ENCODE measurements at regions not wholly inside any gene's neighbourhood (a gene's known extent, or its start where the extent isn't known, plus 50 kb on each side); places are given as distances from the start of the nearest gene placed in this dataset.
"Not testable (repeated sequence)": the region's sequence is repeated elsewhere in the genome, so short reads cannot be mapped to it uniquely, and the experiment has no call there.

DNA sequence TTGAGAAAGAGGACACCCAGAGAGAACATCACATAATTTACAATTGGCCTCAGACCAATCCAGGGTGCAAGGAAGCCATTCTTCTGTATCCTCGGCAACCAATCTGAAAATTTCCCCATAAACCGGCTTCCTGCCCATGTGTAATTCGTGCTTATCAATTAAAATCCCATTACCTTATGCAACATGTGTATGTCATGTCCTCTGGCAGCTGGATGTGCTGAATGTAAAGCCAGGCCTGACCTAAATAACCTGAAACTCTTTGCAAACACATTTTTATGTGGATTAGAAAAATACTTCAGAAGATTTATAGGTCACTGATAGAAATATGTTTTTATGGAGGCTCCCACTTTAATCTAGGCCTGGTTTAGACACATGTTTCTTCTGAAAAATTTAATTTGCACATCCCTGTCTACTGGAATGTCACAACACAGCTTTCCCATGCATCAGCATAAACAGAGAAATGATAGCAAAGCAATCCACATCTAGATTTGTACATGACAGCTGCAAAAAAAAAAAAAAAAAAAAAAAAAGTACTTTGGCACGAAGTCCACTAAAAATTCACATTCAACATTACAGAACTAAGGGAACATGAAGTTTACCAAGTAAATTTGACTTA is 69.4 kb upstream of the SAMSN1 start:
- no peaks in the 10 kb centered on the region for H3K9me3 ChIP-seq (ENCODE audit: control insufficient read depth in 2 of 3, insufficient read depth in 1 of 3, low read length in 3 of 3)
- FAIRE-seq: no peak
- no peaks in the 10 kb centered on the region for H3K4me1 ChIP-seq (ENCODE audit: control insufficient read depth in 2 of 3, insufficient read depth in 2 of 3, low read depth in 1 of 3, low read length in 3 of 3)
- H3K27ac ChIP-seq (ENCODE audit: low read depth in 2 of 2, low read length in 2 of 2): no peak overlapping the region
- H3K27me3 ChIP-seq (ENCODE audit: control insufficient read depth, insufficient read depth, low read length): no peaks in the 10 kb centered on the region
- intact Hi-C loops (cut with DNase I): no loop called here
- H3K4me3 ChIP-seq (ENCODE audit: low read length in 3 of 3): no peak overlapping the region
- TF ChIP-seq, protein P1, sequence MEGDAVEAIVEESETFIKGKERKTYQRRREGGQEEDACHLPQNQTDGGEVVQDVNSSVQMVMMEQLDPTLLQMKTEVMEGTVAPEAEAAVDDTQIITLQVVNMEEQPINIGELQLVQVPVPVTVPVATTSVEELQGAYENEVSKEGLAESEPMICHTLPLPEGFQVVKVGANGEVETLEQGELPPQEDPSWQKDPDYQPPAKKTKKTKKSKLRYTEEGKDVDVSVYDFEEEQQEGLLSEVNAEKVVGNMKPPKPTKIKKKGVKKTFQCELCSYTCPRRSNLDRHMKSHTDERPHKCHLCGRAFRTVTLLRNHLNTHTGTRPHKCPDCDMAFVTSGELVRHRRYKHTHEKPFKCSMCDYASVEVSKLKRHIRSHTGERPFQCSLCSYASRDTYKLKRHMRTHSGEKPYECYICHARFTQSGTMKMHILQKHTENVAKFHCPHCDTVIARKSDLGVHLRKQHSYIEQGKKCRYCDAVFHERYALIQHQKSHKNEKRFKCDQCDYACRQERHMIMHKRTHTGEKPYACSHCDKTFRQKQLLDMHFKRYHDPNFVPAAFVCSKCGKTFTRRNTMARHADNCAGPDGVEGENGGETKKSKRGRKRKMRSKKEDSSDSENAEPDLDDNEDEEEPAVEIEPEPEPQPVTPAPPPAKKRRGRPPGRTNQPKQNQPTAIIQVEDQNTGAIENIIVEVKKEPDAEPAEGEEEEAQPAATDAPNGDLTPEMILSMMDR (IDR thresholded peaks at IDR 0.05; ENCODE audit: borderline replicate concordance, extremely low read depth, insufficient read depth): no peak
- H3K9ac ChIP-seq (ENCODE audit: low read length in 3 of 3): no peak overlapping the region
- no peak for DNase-seq
- H3K36me3 ChIP-seq (ENCODE audit: control insufficient read depth in 2 of 3, insufficient read depth in 3 of 3, low read length in 3 of 3): no peaks in the 10 kb centered on the region

DNA sequence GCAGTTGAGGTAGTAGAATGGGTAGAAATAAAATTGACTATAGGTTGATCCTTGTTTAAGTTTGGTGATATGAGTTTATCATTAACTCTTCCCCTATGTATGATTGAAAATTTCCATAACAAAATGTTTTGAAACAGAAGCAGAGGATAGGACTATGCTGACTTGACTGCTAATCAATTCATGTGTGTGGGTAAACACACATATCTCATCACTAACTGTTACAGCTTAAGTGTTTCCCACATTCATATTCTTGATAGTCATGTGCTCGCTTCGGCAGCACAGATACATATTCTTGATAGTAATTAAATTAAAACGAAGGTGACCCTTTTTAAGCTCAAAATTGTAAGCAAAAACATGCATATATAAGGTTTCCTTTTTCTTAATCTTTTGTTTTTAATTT is 68.2 kb upstream of the SAMSN1 start:
- Histone ChIP-seq H3K9ac (ENCODE audit: low read length in 3 of 3) (no peak overlapping the region), H3K36me3 (ENCODE audit: control insufficient read depth in 2 of 3, insufficient read depth in 3 of 3, low read length in 3 of 3) (no peaks in the 10 kb centered on the region), H3K4me1 (ENCODE audit: control insufficient read depth in 2 of 3, insufficient read depth in 2 of 3, low read depth in 1 of 3, low read length in 3 of 3) (no peaks in the 10 kb centered on the region), H3K27me3 (ENCODE audit: control insufficient read depth, insufficient read depth, low read length) (no peaks in the 10 kb centered on the region), H3K27ac (ENCODE audit: low read depth in 2 of 2, low read length in 2 of 2) (no peak overlapping the region), H3K9me3 (ENCODE audit: control insufficient read depth in 2 of 3, insufficient read depth in 1 of 3, low read length in 3 of 3) (no peaks in the 10 kb centered on the region), H3K4me3 (ENCODE audit: low read length in 3 of 3) (no peak overlapping the region)
- TF ChIP-seq, protein P1 (IDR thresholded peaks at IDR 0.05; ENCODE audit: borderline replicate concordance, extremely low read depth, insufficient read depth): no peak
- intact Hi-C loops (cut with DNase I): no loop called here
- DNase-seq (no peak), FAIRE-seq (no peak)

DNA sequence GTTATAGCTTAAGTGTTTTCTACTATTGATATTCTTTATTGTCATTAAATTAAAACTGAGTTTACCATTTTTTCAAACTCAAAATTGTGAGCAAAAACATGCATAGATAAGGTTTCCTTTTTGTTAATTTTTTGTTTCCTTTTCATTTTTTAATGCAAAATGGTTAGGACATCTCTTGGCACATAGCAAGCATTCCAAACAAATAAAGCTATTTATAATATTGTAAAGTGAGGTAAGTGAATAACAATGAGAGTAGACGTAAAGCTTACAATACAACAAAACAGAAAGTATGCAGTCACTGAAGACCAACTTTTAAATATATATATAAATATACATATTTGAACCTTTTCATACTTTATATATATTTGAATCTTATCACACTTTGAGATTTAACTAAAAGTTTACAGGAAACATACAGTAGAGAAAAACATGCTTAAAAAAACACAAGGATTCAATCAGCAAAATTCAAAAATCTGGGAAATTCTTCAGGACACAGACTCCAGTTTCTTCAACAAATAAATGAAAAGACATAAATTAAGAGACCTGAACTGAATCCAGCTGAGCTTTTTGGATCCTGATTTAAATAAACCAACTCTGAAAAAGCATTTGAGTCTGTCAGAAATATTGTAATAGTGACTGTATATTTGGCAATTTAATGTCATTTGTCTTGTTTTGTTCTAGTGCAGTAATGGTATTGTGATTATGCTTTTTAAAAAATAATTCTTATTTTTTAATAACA is 67.5 kb upstream of the SAMSN1 start:
- no peak for DNase-seq
- FAIRE-seq: peak; percentile 27
- no peaks in the 10 kb centered on the region for H3K4me1 ChIP-seq (ENCODE audit: control insufficient read depth in 2 of 3, insufficient read depth in 2 of 3, low read depth in 1 of 3, low read length in 3 of 3)
- no peaks in the 10 kb centered on the region for H3K27me3 ChIP-seq (ENCODE audit: control insufficient read depth, insufficient read depth, low read length)
- no peaks in the 10 kb centered on the region for H3K36me3 ChIP-seq (ENCODE audit: control insufficient read depth in 2 of 3, insufficient read depth in 3 of 3, low read length in 3 of 3)
- no peak overlapping the region for H3K4me3 ChIP-seq (ENCODE audit: low read length in 3 of 3)
- TF ChIP-seq, protein P1 (IDR thresholded peaks at IDR 0.05; ENCODE audit: borderline replicate concordance, extremely low read depth, insufficient read depth): no peak
- no peaks in the 10 kb centered on the region for H3K9me3 ChIP-seq (ENCODE audit: control insufficient read depth in 2 of 3, insufficient read depth in 1 of 3, low read length in 3 of 3)
- no peak overlapping the region for H3K9ac ChIP-seq (ENCODE audit: low read length in 3 of 3)
- intact Hi-C loops (cut with DNase I): no loop called here
- no peak overlapping the region for H3K27ac ChIP-seq (ENCODE audit: low read depth in 2 of 2, low read length in 2 of 2)

DNA sequence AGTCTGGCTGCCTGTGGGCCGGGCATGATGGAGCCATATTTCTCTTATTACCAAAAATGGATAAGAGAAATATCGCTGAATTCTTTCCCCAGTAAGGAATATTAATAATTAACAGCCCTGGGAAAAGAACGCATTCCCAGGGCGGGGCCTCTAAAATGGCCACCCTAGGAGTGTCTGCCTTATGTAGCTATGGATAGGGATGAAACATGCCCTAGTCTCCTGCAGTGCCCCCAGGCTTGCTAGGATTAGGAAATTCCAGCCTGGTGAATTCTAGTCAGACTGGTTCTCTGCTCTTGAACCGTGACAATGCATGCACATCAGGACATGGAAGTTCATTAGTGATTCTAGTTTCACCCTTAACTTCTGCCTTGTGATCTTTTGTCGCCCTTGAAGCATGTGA is 64.0 kb upstream of the SAMSN1 start:
- H3K4me1 ChIP-seq (ENCODE audit: control insufficient read depth in 2 of 3, insufficient read depth in 2 of 3, low read depth in 1 of 3, low read length in 3 of 3); FAIRE-seq; intact Hi-C loops (cut with DNase I); H3K27me3 ChIP-seq (ENCODE audit: control insufficient read depth, insufficient read depth, low read length); DNase-seq; H3K36me3 ChIP-seq (ENCODE audit: control insufficient read depth in 2 of 3, insufficient read depth in 3 of 3, low read length in 3 of 3); H3K9me3 ChIP-seq (ENCODE audit: control insufficient read depth in 2 of 3, insufficient read depth in 1 of 3, low read length in 3 of 3); H3K4me3 ChIP-seq (ENCODE audit: low read length in 3 of 3); H3K27ac ChIP-seq (ENCODE audit: low read depth in 2 of 2, low read length in 2 of 2); H3K9ac ChIP-seq (ENCODE audit: low read length in 3 of 3): not testable (repeated sequence)

All from kidney (tissue), 13 donors.